HG03432 (cell line): ENCODE measurements at regions not wholly inside any gene's neighbourhood (a gene's known extent, or its start where the extent isn't known, plus 50 kb on each side); places are given as distances from the start of the nearest gene placed in this dataset.

Experiments used
- ATAC-seq: cut with Tn5 transposase; IDR thresholded peaks from one replicate; pipeline ENCODE4 v1.9.1; 2021; ENCODE audit warnings: mild to moderate bottlenecking, moderate library complexity; ENCODE audit not compliant: unreplicated experiment

GRCh38 chr6:163630572-163630971 lies 216.1 kb downstream of the QKI start:
- ATAC-seq = no peak

GRCh38 chr6:163630096-163630495 lies 215.6 kb downstream of the QKI start:
- ATAC-seq = no peak
